Hepatocyte (in vitro differentiated cells): ENCODE measurements at regions not wholly inside any gene's neighbourhood (a gene's known extent, or its start where the extent isn't known, plus 50 kb on each side); places are given as distances from the start of the nearest gene placed in this dataset.

Source experiments
- CTCF ChIP-seq: fragments of 200-600 bp; sonication (generic); IDR thresholded peaks from 2 replicates; pipeline ENCODE4 v1.5.1; 2016; ENCODE audit warnings: antibody characterized with exemption, mild to moderate bottlenecking; ENCODE audit not compliant: poor library complexity
- EZH2 ChIP-seq: fragments of 200-600 bp; sonication (generic); IDR thresholded peaks from 2 replicates; pipeline ENCODE4 v1.6.1; 2016; ENCODE audit warnings: antibody characterized with exemption, mild to moderate bottlenecking, borderline replicate concordance
- EZH2phosphoT487 ChIP-seq: fragments of 200-600 bp; sonication (generic); IDR thresholded peaks from one replicate; pipeline ENCODE4 v1.6.1; 2018; ENCODE audit warnings: antibody characterized with exemption, mild to moderate bottlenecking, low read depth, moderate library complexity; ENCODE audit not compliant: unreplicated experiment, severe bottlenecking

- TF ChIP-seq CTCF (no peak), EZH2 (no peak), EZH2phosphoT487 (no peak)
Measured at GRCh38 chrX:119325456-119325855, 73.7 kb upstream of the SLC25A43 start.
